MM.1S (cell line): ENCODE measurements at regions not wholly inside any gene's neighbourhood (a gene's known extent, or its start where the extent isn't known, plus 50 kb on each side); places are given as distances from the start of the nearest gene placed in this dataset.

Source experiments
- CTCF ChIP-seq: fragments of 300-600 bp; sonication (generic); IDR thresholded peaks from 2 replicates; pipeline ENCODE4 v1.5.1; 2016; ENCODE audit warnings: antibody characterized with exemption, low read length, mixed read lengths
- EZH2 ChIP-seq: fragments of 300-600 bp; sonication (generic); optimal IDR thresholded peaks from 2 replicates; pipeline ENCODE3; 2017; ENCODE audit warnings: low read depth, mild to moderate bottlenecking, antibody characterized with exemption, low read length, mixed read lengths

- TF ChIP-seq CTCF (no peak), EZH2 (no peak)
These were observed 260.0 kb upstream of the NRP1 start for GRCh38 chr10:33594475-33594874.
